ENCODE measurements at regions not wholly inside any gene's neighbourhood (a gene's known extent, or its start where the extent isn't known, plus 50 kb on each side); places are given as distances from the start of the nearest gene placed in this dataset.

- H3K9me3 ChIP-seq (ENCODE audit: low read length): no peaks in the 10 kb centered on the region
- H3K9ac ChIP-seq (ENCODE audit: low read length): no peak overlapping the region
- H3K4me3 ChIP-seq (ENCODE audit: low read depth in 1 of 2, low read length in 2 of 2): no peak overlapping the region
- H3K4me1 ChIP-seq (ENCODE audit: insufficient read depth, low read length): no peaks in the 10 kb centered on the region
- H3K27me3 ChIP-seq (ENCODE audit: control insufficient read depth in 1 of 2, insufficient read depth in 2 of 2, low read length in 2 of 2): no peaks in the 10 kb centered on the region
- no peak overlapping the region for H3K27ac ChIP-seq (ENCODE audit: low read depth, low read length)
- H3K36me3 ChIP-seq (ENCODE audit: insufficient read depth, low read length): no peaks in the 10 kb centered on the region
Measured at GRCh38 chr5:93071710-93072109, 509.3 kb downstream of the NR2F1-AS1 start.

- H3K27ac ChIP-seq (ENCODE audit: low read depth, low read length): no peak overlapping the region
- H3K27me3 ChIP-seq (ENCODE audit: control insufficient read depth in 1 of 2, insufficient read depth in 2 of 2, low read length in 2 of 2): no peaks in the 10 kb centered on the region
- H3K4me1 ChIP-seq (ENCODE audit: insufficient read depth, low read length): no peaks in the 10 kb centered on the region
- H3K9ac ChIP-seq (ENCODE audit: low read length): no peak overlapping the region
- H3K4me3 ChIP-seq (ENCODE audit: low read depth in 1 of 2, low read length in 2 of 2): no peak overlapping the region
- H3K36me3 ChIP-seq (ENCODE audit: insufficient read depth, low read length): no peaks in the 10 kb centered on the region
- no peaks in the 10 kb centered on the region for H3K9me3 ChIP-seq (ENCODE audit: low read length)
Measured at GRCh38 chr5:93070938-93071337, 510.1 kb downstream of the NR2F1-AS1 start.

- H3K27me3 ChIP-seq (ENCODE audit: control insufficient read depth in 1 of 2, insufficient read depth in 2 of 2, low read length in 2 of 2): no peaks in the 10 kb centered on the region
- no peaks in the 10 kb centered on the region for H3K4me1 ChIP-seq (ENCODE audit: insufficient read depth, low read length)
- no peak overlapping the region for H3K27ac ChIP-seq (ENCODE audit: low read depth, low read length)
- no peak overlapping the region for H3K4me3 ChIP-seq (ENCODE audit: low read depth in 1 of 2, low read length in 2 of 2)
- no peak overlapping the region for H3K9ac ChIP-seq (ENCODE audit: low read length)
- H3K9me3 ChIP-seq (ENCODE audit: low read length): no peaks in the 10 kb centered on the region
- no peaks in the 10 kb centered on the region for H3K36me3 ChIP-seq (ENCODE audit: insufficient read depth, low read length)
Measured at GRCh38 chr5:93069276-93069675, 511.7 kb downstream of the NR2F1-AS1 start.

GRCh38 chr5:93062548-93062947 is 518.5 kb downstream of the NR2F1-AS1 start:
- H3K36me3 ChIP-seq (ENCODE audit: insufficient read depth, low read length): no peaks in the 10 kb centered on the region
- no peak overlapping the region for H3K4me3 ChIP-seq (ENCODE audit: low read depth in 1 of 2, low read length in 2 of 2)
- no peaks in the 10 kb centered on the region for H3K27me3 ChIP-seq (ENCODE audit: control insufficient read depth in 1 of 2, insufficient read depth in 2 of 2, low read length in 2 of 2)
- no peak overlapping the region for H3K9ac ChIP-seq (ENCODE audit: low read length)
- H3K4me1 ChIP-seq (ENCODE audit: insufficient read depth, low read length): no peaks in the 10 kb centered on the region
- H3K27ac ChIP-seq (ENCODE audit: low read depth, low read length): no peak overlapping the region
- no peaks in the 10 kb centered on the region for H3K9me3 ChIP-seq (ENCODE audit: low read length)

- no peaks in the 10 kb centered on the region for H3K36me3 ChIP-seq (ENCODE audit: insufficient read depth, low read length)
- no peaks in the 10 kb centered on the region for H3K9me3 ChIP-seq (ENCODE audit: low read length)
- no peaks in the 10 kb centered on the region for H3K27me3 ChIP-seq (ENCODE audit: control insufficient read depth in 1 of 2, insufficient read depth in 2 of 2, low read length in 2 of 2)
- H3K27ac ChIP-seq (ENCODE audit: low read depth, low read length): no peak overlapping the region
- H3K4me1 ChIP-seq (ENCODE audit: insufficient read depth, low read length): no peaks in the 10 kb centered on the region
- no peak overlapping the region for H3K4me3 ChIP-seq (ENCODE audit: low read depth in 1 of 2, low read length in 2 of 2)
- H3K9ac ChIP-seq (ENCODE audit: low read length): no peak overlapping the region
Measured at GRCh38 chr5:93058309-93058708, 522.7 kb downstream of the NR2F1-AS1 start.

- no peak overlapping the region for H3K27ac ChIP-seq (ENCODE audit: low read depth, low read length)
- no peaks in the 10 kb centered on the region for H3K27me3 ChIP-seq (ENCODE audit: control insufficient read depth in 1 of 2, insufficient read depth in 2 of 2, low read length in 2 of 2)
- no peaks in the 10 kb centered on the region for H3K36me3 ChIP-seq (ENCODE audit: insufficient read depth, low read length)
- H3K4me1 ChIP-seq (ENCODE audit: insufficient read depth, low read length): no peaks in the 10 kb centered on the region
- H3K4me3 ChIP-seq (ENCODE audit: low read depth in 1 of 2, low read length in 2 of 2): no peak overlapping the region
- no peaks in the 10 kb centered on the region for H3K9me3 ChIP-seq (ENCODE audit: low read length)
- no peak overlapping the region for H3K9ac ChIP-seq (ENCODE audit: low read length)
Measured at GRCh38 chr5:93057311-93057710, 523.7 kb downstream of the NR2F1-AS1 start.

- H3K9me3 ChIP-seq (ENCODE audit: low read length): no peaks in the 10 kb centered on the region
- H3K27me3 ChIP-seq (ENCODE audit: control insufficient read depth in 1 of 2, insufficient read depth in 2 of 2, low read length in 2 of 2): no peaks in the 10 kb centered on the region
- H3K4me3 ChIP-seq (ENCODE audit: low read depth in 1 of 2, low read length in 2 of 2): no peak overlapping the region
- H3K27ac ChIP-seq (ENCODE audit: low read depth, low read length): no peak overlapping the region
- no peaks in the 10 kb centered on the region for H3K4me1 ChIP-seq (ENCODE audit: insufficient read depth, low read length)
- H3K36me3 ChIP-seq (ENCODE audit: insufficient read depth, low read length): no peaks in the 10 kb centered on the region
- no peak overlapping the region for H3K9ac ChIP-seq (ENCODE audit: low read length)
Measured at GRCh38 chr5:93055971-93056370, 525.0 kb downstream of the NR2F1-AS1 start.

GRCh38 chr5:93055561-93055960 is 525.5 kb downstream of the NR2F1-AS1 start:
- Histone ChIP-seq H3K27me3 (ENCODE audit: control insufficient read depth in 1 of 2, insufficient read depth in 2 of 2, low read length in 2 of 2) (no peaks in the 10 kb centered on the region), H3K4me3 (ENCODE audit: low read depth in 1 of 2, low read length in 2 of 2) (no peak overlapping the region), H3K9ac (ENCODE audit: low read length) (no peak overlapping the region), H3K36me3 (ENCODE audit: insufficient read depth, low read length) (no peaks in the 10 kb centered on the region), H3K9me3 (ENCODE audit: low read length) (no peaks in the 10 kb centered on the region), H3K27ac (ENCODE audit: low read depth, low read length) (no peak overlapping the region), H3K4me1 (ENCODE audit: insufficient read depth, low read length) (no peaks in the 10 kb centered on the region)

GRCh38 chr5:93054424-93055163 is 526.4 kb downstream of the NR2F1-AS1 start:
- no peak overlapping the region for H3K9ac ChIP-seq (ENCODE audit: low read length)
- H3K27me3 ChIP-seq (ENCODE audit: control insufficient read depth in 1 of 2, insufficient read depth in 2 of 2, low read length in 2 of 2): no peaks in the 10 kb centered on the region
- no peaks in the 10 kb centered on the region for H3K4me1 ChIP-seq (ENCODE audit: insufficient read depth, low read length)
- H3K27ac ChIP-seq (ENCODE audit: low read depth, low read length): no peak overlapping the region
- no peak overlapping the region for H3K4me3 ChIP-seq (ENCODE audit: low read depth in 1 of 2, low read length in 2 of 2)
- H3K9me3 ChIP-seq (ENCODE audit: low read length): no peaks in the 10 kb centered on the region
- H3K36me3 ChIP-seq (ENCODE audit: insufficient read depth, low read length): no peaks in the 10 kb centered on the region

- no peak overlapping the region for H3K27ac ChIP-seq (ENCODE audit: low read depth, low read length)
- no peaks in the 10 kb centered on the region for H3K9me3 ChIP-seq (ENCODE audit: low read length)
- H3K27me3 ChIP-seq (ENCODE audit: control insufficient read depth in 1 of 2, insufficient read depth in 2 of 2, low read length in 2 of 2): no peaks in the 10 kb centered on the region
- no peak overlapping the region for H3K9ac ChIP-seq (ENCODE audit: low read length)
- no peak overlapping the region for H3K4me3 ChIP-seq (ENCODE audit: low read depth in 1 of 2, low read length in 2 of 2)
- no peaks in the 10 kb centered on the region for H3K4me1 ChIP-seq (ENCODE audit: insufficient read depth, low read length)
- no peaks in the 10 kb centered on the region for H3K36me3 ChIP-seq (ENCODE audit: insufficient read depth, low read length)
Measured at GRCh38 chr5:93053825-93054224, 527.2 kb downstream of the NR2F1-AS1 start.

- no peak overlapping the region for H3K27ac ChIP-seq (ENCODE audit: low read depth, low read length)
- no peaks in the 10 kb centered on the region for H3K36me3 ChIP-seq (ENCODE audit: insufficient read depth, low read length)
- H3K9me3 ChIP-seq (ENCODE audit: low read length): no peaks in the 10 kb centered on the region
- H3K4me1 ChIP-seq (ENCODE audit: insufficient read depth, low read length): no peaks in the 10 kb centered on the region
- H3K4me3 ChIP-seq (ENCODE audit: low read depth in 1 of 2, low read length in 2 of 2): no peak overlapping the region
- no peak overlapping the region for H3K9ac ChIP-seq (ENCODE audit: low read length)
- H3K27me3 ChIP-seq (ENCODE audit: control insufficient read depth in 1 of 2, insufficient read depth in 2 of 2, low read length in 2 of 2): no peaks in the 10 kb centered on the region
Measured at GRCh38 chr5:93048858-93049257, 532.2 kb downstream of the NR2F1-AS1 start.

Data from muscle layer of colon (tissue), 2 donors.